T47D (cell line): ENCODE measurements at regions not wholly inside any gene's neighbourhood (a gene's known extent, or its start where the extent isn't known, plus 50 kb on each side); places are given as distances from the start of the nearest gene placed in this dataset.
"Not testable (repeated sequence)": the region's sequence is repeated elsewhere in the genome, so short reads cannot be mapped to it uniquely, and the experiment has no call there.

Source experiments
- DNase-seq, 2 experiments: peaks; one replicate each; pipeline versions ENCODE4 v3.0.0 to v3.0.0-alpha.2; 2011 to 2012; ENCODE audit warnings: low read depth in 1 of 2, low spot score in 1 of 2
- JUND ChIP-seq: IDR thresholded peaks from 2 replicates; pipeline ENCODE4 v1.6.1; 2012; ENCODE audit warnings: low read depth
- in situ Hi-C: cut with HindIII; loops from 2 replicates; pipeline ENCODE4 v1.10.0; 2016; ENCODE audit warnings: low sequenced_read_pairs, low pct_unique_long_range_greater_than_20kb

DNA sequence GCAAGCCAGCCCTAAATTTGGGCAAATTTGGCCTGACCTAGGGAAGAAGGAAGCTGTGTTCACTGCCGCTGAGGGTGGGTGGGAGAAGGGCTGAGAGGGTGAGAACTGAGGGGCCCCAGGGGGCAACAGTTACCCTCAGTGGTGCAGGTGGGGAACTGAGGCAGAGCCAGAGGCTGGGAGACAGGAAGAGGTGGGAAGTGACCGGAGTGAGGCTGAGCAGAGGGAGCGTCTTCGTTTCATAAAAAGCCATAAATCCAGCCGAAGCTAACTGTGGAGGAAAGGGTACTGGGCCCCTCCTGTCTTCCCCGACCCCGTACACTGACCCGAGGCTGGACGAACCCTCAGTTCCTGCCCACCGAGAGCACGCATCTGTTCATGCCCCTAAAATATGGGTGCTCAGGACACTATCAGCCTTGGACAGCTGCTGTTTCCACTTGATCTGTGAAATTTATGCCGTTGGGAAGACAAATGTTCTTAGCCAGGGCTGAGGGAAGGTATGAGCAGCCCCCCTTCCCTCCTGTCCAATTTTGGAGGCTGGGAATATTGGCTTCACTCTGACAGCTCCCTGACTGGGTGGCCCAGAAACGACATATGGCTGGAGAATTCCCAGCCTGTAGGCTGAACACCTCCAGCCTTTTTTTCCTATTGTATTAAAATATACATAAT, 116.5 kb downstream of the KIF26A start:
- TF ChIP-seq JUND: no peak
- in situ Hi-C loops: no loop called here
- DNase-seq: no peak

DNA sequence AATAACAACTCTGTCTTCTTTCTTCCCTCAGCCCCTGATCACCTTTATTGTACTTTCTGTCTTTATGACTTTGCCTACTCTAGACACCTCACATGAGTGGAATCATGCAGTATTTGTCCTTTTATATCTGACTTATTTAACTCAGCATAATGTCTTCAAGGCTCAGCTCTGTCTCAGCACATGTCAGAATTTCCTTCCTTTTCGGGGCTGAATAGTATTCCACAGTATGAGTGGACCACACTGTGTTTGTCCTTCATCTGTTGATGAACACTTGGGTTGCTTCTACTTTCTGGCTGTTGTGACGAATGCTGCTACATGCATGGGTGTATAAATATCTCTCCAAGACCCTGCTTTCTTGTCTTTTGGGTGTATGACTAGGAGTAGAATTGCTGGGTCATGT, 117.6 kb downstream of the KIF26A start:
- no peak for DNase-seq
- TF ChIP-seq JUND: no peak
- in situ Hi-C loops: no loop called here

DNA sequence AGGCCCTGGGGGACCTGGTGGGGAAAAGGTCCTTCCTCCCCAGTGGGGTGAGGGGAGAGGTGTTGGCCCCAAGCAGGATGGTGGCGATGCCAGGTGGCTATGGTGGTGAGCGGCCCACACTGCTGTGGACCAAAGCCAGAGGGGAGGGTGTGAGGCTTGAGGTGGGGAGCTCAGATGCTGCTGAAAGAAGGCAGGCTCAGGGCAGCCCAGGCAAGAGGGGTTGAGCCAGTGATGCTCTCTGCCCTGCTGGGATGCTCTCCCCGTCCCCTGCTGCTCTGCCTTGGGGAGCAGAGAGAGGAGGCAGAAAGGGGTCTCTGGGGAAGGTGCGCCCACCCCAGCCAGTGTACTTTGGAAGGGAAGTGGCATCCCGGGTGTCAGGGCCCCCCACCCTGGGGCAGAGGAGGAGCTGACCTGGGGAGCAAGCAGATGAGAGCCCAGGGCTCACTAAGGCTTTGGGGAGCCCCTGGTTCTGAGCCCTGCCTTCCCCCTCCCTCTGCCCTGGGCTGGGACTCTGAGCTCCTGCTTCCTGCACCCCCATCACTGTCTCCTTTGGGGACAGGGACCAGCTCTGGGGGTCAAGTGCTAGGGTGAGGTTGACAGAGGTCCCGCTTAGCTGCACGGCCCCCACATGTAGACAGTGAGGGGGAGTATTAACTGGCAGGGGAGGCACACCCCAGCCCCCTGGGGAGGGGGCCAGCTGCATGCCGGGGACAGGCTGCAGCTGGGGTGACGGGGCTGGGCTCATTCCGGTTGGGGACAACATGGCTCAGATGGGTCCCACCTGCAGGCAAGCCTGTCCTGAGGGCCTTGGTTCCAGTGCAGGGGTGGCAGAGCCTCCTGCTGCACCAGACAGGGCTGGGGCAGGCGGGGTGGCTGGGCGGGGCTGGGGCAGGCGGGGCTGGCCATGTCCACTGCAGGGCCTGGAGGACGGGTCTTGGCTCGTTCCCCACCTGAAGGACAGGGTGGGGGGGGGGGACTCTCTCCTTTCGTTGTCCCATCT, 124.4 kb downstream of the KIF26A start:
- TF ChIP-seq JUND: no peak
- DNase-seq: no peak
- in situ Hi-C loops: no loop called here

DNA sequence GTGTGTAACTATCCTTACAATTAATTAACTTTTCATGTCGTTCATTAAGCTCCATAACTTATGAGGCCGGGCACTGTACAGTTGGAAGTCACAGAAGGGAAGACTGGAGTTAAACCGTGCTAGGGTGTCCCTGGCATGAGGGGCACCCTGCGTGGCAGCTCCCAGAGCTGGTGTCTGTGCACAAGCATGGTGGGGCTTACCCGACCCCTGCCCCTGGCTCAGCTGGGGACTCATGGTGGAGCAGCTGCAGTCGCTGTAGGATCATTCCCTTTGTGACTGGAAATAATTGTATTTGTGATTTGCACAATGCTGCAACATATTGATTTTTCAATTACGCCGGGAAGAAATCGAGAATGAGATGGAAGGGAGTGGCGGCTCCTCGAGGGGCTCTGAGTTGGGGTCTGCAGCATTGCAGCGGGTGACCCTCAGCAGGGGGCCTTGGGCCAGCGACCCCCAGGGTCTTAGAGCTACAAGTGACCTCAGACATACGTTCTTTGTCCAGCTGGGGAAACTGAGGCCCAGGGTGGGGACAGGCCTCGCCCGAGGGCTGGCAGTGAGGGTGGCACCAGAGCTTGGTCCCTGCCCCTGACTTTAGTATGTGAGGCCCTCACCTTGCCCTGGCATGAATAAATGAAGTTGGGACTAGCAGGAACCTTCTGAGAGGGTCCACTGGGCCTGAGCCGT, 125.4 kb downstream of the KIF26A start:
- TF ChIP-seq JUND: no peak
- no peak for DNase-seq
- in situ Hi-C loops: no loop called here

DNA sequence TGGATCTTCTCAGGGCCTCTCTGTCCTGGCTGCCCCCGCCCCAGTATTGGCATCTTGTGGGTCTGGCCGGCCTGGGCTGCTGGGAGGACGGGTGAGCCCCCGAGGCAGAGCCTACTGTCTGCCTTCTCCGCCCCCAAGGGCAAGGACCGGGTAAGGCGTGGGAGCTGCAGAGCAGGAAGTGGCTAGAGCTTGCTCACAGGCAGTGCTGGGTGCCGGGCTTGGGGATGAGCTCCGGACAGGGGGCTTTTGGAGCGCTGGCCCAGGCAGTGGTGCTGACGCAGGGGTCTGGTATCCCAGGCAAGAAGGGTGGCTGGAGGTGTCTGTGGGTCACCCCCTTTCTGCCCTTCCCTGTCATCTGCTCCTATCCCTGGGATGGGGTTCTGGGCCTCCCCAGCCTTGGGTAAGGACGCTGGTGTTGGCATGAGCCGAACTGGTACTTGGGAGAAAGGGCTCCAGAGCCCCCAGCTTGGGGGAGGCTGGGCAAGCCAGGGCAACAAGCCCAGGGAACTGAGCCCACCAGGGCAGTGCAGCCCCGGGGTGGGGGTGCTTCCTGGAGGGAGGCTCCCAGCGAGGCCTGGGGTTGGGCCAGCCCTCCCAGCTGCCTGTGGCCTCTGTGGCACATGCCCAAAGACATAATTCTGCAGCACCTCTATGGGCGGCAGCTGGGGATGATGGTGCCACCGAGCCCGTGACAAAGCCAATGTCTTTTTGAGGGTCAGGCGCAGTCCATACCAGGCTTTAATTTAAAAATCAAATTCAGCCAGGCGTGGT, 126.3 kb downstream of the KIF26A start:
- no peak for TF ChIP-seq JUND
- in situ Hi-C loops: no loop called here
- DNase-seq: no peak

DNA sequence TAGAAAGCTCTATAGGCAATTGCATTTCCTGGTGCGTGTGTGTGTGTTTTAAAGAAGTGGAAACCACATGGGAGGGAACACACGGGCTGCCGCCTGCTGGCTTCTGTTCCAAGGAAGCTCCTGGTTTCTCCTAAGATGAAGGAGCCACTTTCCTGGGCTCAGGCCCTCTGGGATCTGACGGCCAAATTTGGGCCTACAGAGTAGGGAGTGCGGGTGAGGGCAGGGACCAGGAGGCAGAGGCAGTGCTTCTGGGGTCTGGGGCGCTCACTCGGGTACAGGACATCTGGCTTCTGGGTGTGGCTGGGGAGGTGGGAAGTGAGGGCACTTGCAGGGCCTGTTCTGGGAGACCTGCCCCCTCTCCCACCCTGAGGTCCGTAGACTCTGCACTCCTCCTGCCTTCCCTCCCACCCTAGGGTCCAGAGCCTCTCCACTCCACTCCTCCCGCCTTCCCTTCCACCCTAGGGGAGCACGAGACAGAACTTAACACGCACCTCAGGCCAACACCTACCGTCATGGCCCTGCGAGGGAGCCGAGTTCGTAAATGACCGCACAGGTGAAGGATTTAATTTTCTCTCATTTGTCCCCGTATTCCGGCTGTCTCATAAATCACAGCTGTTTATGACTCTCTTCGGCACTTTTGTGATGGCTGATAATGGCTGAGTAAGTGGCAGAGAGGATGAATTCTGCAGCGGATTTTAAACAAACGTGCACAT, 127.7 kb downstream of the KIF26A start:
- no peak for TF ChIP-seq JUND
- in situ Hi-C loops: no loop called here
- no peak for DNase-seq

DNA sequence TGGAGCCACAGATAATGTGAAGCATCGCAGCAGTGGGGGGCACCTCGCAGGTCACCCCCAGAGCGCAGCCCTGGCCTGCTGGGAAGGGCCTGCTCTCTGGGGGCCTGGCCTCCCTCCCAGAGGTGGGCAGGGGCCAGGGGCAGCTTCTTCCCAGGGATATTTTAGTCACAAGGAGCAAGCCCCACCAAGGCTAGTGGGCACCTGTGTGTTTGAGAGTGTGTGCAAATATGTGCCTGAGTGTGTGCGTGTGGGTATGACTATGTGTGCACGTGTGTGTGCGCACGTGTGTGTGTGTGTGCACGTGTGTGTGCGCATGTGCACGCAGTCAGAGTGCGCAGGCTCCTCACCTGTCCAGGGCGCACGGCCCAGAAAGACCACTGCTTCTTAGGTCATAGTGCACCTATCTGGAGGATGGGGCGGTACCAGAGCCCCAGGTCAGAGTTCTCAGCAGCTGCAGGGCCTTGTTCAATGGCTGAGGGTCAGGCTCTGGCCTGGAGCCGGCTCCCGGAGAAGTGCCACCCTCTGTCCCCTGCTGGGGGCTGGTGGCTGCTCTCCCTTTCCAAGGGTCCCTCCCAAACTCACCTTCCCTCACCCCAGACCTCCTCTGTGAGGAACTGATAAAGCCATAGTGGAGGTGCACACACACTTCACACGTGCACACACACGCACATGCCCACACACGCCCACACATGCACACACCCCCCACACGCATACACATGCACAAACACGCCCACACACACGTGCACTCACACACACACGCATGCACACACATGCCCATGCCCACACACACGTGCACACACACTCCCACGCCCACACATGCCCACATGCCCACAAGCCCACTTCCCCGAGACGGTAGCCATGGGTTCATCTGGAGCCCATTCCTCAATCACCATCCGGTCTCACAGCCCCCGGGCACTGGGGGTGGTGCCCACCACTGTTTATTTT, 128.5 kb downstream of the KIF26A start:
- in situ Hi-C loops: no loop called here
- TF ChIP-seq JUND: no peak
- DNase-seq: no peak

DNA sequence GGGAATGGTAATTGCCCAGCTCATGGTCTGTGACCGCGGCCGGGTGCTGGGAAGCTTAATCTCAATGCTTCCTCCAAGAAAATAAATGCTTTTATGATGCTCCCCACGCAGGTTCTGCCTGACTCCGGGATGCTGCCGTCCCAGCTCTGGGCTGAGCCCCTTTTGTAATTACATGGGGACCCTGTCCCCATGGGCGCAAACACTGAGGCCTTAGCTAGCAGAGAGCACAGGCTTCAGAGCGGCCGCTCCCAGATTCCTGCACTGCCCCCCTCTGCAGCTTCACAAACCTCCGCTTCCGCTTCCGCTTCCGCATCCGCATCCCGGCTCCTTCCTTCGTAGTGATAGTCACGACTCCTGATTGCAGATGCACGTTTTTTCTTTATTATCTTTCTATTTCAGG, 129.5 kb downstream of the KIF26A start:
- DNase-seq: no peak
- in situ Hi-C loops: no loop called here

DNA sequence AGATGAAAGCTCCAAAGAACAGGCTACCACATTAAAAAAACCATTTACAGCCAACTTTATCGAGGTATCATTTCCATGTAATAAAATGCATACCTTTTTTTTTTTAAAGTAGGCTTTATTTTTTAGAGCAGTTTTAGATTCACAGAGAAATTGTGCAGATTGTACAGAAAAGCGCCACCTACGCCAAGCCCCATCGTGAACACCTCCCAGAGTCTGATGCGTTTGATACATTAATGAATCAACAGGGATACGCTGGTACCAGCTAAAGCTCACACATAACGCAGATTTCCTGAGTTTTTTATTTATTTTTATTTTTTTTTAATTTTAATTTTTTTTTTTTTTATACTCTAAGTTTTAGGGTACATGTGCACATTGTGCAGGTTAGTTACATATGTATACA, 129.9 kb downstream of the KIF26A start:
- in situ Hi-C loops: no loop called here
- no peak for DNase-seq

More for the DNA sequence above, 129.5 kb downstream of the KIF26A start:
- no peak for TF ChIP-seq JUND

DNA sequence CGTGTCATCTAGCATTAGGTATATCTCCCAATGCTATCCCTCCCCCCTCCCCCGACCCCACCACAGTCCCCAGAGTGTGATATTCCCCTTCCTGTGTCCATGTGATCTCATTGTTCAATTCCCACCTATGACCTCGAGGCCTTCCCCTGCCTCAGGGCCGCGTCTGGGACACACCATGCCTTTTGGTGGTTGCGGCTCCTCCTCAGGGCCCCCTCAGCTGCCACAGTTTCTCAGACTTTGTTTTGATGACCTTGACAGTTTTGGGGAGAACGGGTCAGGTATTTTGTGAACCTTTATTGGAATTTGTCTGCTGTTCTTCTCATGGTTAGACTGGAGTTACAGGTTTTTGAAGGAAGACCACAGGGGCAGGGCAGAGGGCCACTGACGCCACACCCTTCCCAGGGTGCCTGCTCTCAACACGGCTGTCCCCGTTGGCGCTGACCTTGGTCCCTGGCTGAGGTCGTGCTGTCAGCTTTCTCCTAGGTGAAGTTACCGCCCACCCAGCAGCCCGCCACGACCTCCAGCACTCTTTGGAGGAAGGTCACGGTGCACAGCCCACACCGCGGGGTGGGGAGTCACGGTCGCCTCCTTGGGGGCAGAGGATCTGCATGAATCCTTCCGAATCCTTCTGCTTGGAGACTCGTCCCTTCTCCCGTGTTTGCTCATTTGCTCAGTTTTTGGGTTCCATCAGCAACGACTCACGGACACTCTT, 130.5 kb downstream of the KIF26A start:
- in situ Hi-C loops: no loop called here
- no peak for TF ChIP-seq JUND
- no peak for DNase-seq

More for the DNA sequence above, 129.9 kb downstream of the KIF26A start:
- no peak for TF ChIP-seq JUND

DNA sequence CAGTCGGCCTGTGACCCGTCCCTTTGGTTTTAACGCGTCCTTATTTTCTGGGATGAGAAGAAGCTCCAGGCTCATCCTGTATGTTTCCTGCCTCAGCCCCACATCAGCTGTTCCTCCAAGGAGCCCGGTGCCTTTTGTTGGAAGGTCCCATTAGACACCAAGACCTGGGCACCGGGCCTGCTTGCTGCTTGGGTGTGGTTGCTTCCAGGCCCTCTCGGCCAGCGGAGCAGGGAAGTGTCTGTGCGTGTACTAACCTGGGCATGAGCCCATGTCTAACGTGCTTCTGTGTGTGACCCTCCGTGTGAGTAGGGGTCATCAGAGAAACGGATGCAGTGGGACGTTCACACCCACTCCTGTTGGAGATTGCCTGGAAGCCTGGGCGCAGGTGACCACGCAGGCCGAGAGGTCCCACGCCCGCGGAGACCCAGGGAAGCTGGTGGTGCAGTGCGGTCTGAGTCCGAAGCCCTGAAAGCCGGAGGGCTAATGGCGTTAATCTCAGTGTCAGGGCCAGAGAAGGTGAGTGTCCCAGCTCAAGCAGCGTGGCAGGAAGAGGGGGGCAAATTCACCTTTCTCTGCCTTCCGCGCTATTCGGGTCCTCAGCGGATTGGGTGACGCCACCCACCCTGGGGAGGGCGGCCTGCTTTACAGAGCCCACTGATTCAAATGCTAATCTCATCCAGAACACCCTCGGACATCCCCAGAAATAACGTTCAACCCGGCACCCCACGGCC, 131.3 kb downstream of the KIF26A start:
- DNase-seq, in situ Hi-C loops: not testable (repeated sequence)
